Ectodermal cell (in vitro differentiated cells): ENCODE measurements at regions not wholly inside any gene's neighbourhood (a gene's known extent, or its start where the extent isn't known, plus 50 kb on each side); places are given as distances from the start of the nearest gene placed in this dataset.
"Not testable (repeated sequence)": the region's sequence is repeated elsewhere in the genome, so short reads cannot be mapped to it uniquely, and the experiment has no call there.

Experiments used
- H3K27ac ChIP-seq: 2 replicates; pipeline ENCODE4 v1.7.0; 2013; ENCODE audit warnings: mild to moderate bottlenecking, low read depth, low read length; ENCODE audit not compliant: insufficient read depth, poor library complexity, severe bottlenecking
- H3K27me3 ChIP-seq: 2 replicates; pipeline ENCODE4 v1.7.0; 2013; ENCODE audit warnings: mild to moderate bottlenecking, low read length; ENCODE audit not compliant: insufficient read depth, control insufficient read depth, poor library complexity, severe bottlenecking
- H3K36me3 ChIP-seq: one replicate; pipeline ENCODE4 v1.7.0; 2013; ENCODE audit warnings: low read length; ENCODE audit not compliant: control insufficient read depth, insufficient read depth
- H3K4me1 ChIP-seq: one replicate; pipeline ENCODE4 v1.7.0; 2013; ENCODE audit warnings: low read length; ENCODE audit not compliant: control insufficient read depth, insufficient read depth
- H3K4me3 ChIP-seq: 2 replicates; pipeline ENCODE4 v1.7.0; 2013; ENCODE audit warnings: low read depth, low read length, control low read depth; ENCODE audit not compliant: insufficient read depth
- H3K9me3 ChIP-seq: 2 replicates; pipeline ENCODE4 v1.7.0; 2013; ENCODE audit warnings: mild to moderate bottlenecking, low read length, moderate library complexity; ENCODE audit not compliant: control insufficient read depth
- WGBS, 2 experiments: methylation state at CpG; one replicate each; pipeline ENCODE4 v1.1.7; 2013; ENCODE audit warnings: missing lambda C conversion rate in 2 of 2; 5-methylcytosine and 5-hydroxymethylcytosine counted together

GRCh38 chr3:24545887-24546286 is 51.2 kb upstream of the THRB start:
- Histone ChIP-seq H3K4me1 (no peaks in the 10 kb centered on the region), H3K36me3 (no peaks in the 10 kb centered on the region), H3K27ac (no peak overlapping the region), H3K9me3 (no peaks in the 10 kb centered on the region), H3K4me3 (no peak overlapping the region), H3K27me3 (no peaks in the 10 kb centered on the region)
- 89 to 94% methylated on average over 2 to 3 of the region's 3 CpGs for WGBS, 2 experiments

- Histone ChIP-seq H3K27me3 (no peaks in the 10 kb centered on the region), H3K27ac (no peak overlapping the region), H3K4me1 (no peaks in the 10 kb centered on the region), H3K36me3 (no peaks in the 10 kb centered on the region), H3K4me3 (no peak overlapping the region), H3K9me3 (no peaks in the 10 kb centered on the region)
- 100% methylated on average over 1 to 2 of the region's 2 CpGs for WGBS, 2 experiments
Measured at GRCh38 chr3:24548278-24548677, 53.6 kb upstream of the THRB start.

GRCh38 chr3:24550588-24550987 is 55.9 kb upstream of the THRB start:
- Histone ChIP-seq H3K4me1 (no peaks in the 10 kb centered on the region), H3K27ac (no peak overlapping the region), H3K27me3 (no peaks in the 10 kb centered on the region), H3K9me3 (no peaks in the 10 kb centered on the region), H3K4me3 (no peak overlapping the region), H3K36me3 (no peaks in the 10 kb centered on the region)
- 10 to 29% methylated on average over 1 of the region's 1 CpG for WGBS, 2 experiments

- H3K4me3 ChIP-seq: no peak overlapping the region
- no peaks in the 10 kb centered on the region for H3K36me3 ChIP-seq
- H3K4me1 ChIP-seq: no peaks in the 10 kb centered on the region
- no peak overlapping the region for H3K27ac ChIP-seq
- no peaks in the 10 kb centered on the region for H3K9me3 ChIP-seq
- 84 to 89% methylated on average over 1 to 2 of the region's 2 CpGs for WGBS, 2 experiments
- no peaks in the 10 kb centered on the region for H3K27me3 ChIP-seq
Measured at GRCh38 chr3:24551626-24552025, 57.0 kb upstream of the THRB start.

GRCh38 chr3:24562895-24563294 is 68.2 kb upstream of the THRB start:
- 90 to 93% methylated on average over 3 of the region's 3 CpGs for WGBS, 2 experiments

GRCh38 chr3:24565053-24565452 is 70.4 kb upstream of the THRB start:
- 86% methylated on average over 1 of the region's 1 CpG; no CpG with 5 or more reads in 1 of the 2 experiments for WGBS, 2 experiments
- Histone ChIP-seq H3K4me3 (no peak overlapping the region), H3K27me3 (no peaks in the 10 kb centered on the region), H3K9me3 (no peaks in the 10 kb centered on the region), H3K27ac (no peak overlapping the region), H3K4me1 (no peaks in the 10 kb centered on the region), H3K36me3 (no peaks in the 10 kb centered on the region)

More at GRCh38 chr3:24562895-24563294, 68.2 kb upstream of the THRB start:
- H3K4me3 ChIP-seq: no peak overlapping the region
- no peak overlapping the region for H3K27ac ChIP-seq
- no peaks in the 10 kb centered on the region for H3K9me3 ChIP-seq
- H3K4me1 ChIP-seq: no peaks in the 10 kb centered on the region
- no peaks in the 10 kb centered on the region for H3K36me3 ChIP-seq
- no peaks in the 10 kb centered on the region for H3K27me3 ChIP-seq

GRCh38 chr3:24565656-24566055 is 71.0 kb upstream of the THRB start:
- Histone ChIP-seq H3K27me3 (no peaks in the 10 kb centered on the region), H3K27ac (no peak overlapping the region), H3K4me3 (no peak overlapping the region), H3K9me3 (no peaks in the 10 kb centered on the region), H3K36me3 (no peaks in the 10 kb centered on the region), H3K4me1 (no peaks in the 10 kb centered on the region)
- WGBS, 2 experiments: 90 to 93% methylated on average over 1 of the region's 1 CpG

- 88 to 90% methylated on average over 15 of the region's 15 CpGs for WGBS, 2 experiments
- Histone ChIP-seq H3K27ac (no peak overlapping the region), H3K36me3 (no peaks in the 10 kb centered on the region), H3K9me3 (no peaks in the 10 kb centered on the region), H3K27me3 (no peaks in the 10 kb centered on the region), H3K4me3 (no peak overlapping the region), H3K4me1 (no peaks in the 10 kb centered on the region)
Measured at GRCh38 chr3:24566927-24567326, 72.3 kb upstream of the THRB start.

GRCh38 chr3:24572409-24572808 is 77.8 kb upstream of the THRB start:
- WGBS, 2 experiments: 91 to 95% methylated on average over 6 of the region's 6 CpGs
- H3K4me1 ChIP-seq, H3K27ac ChIP-seq, H3K36me3 ChIP-seq, H3K4me3 ChIP-seq, H3K27me3 ChIP-seq, H3K9me3 ChIP-seq: not testable (repeated sequence)

- Histone ChIP-seq H3K27ac (no peak overlapping the region), H3K9me3 (no peaks in the 10 kb centered on the region), H3K4me1 (no peaks in the 10 kb centered on the region), H3K36me3 (no peaks in the 10 kb centered on the region), H3K27me3 (no peaks in the 10 kb centered on the region), H3K4me3 (no peak overlapping the region)
- WGBS, 2 experiments: 92 to 97% methylated on average over 5 of the region's 5 CpGs
Measured at GRCh38 chr3:24573576-24573975, 78.9 kb upstream of the THRB start.

- Histone ChIP-seq H3K9me3 (no peaks in the 10 kb centered on the region), H3K27me3 (no peaks in the 10 kb centered on the region), H3K36me3 (no peaks in the 10 kb centered on the region), H3K27ac (no peak overlapping the region), H3K4me1 (peaks cover 7% of the 10 kb centered on the region), H3K4me3 (no peak overlapping the region)
- 83% methylated on average over 1 of the region's 1 CpG; no CpG with 5 or more reads in 1 of the 2 experiments for WGBS, 2 experiments
Measured at GRCh38 chr3:24578324-24578723, 83.7 kb upstream of the THRB start.
